Hepatocyte (in vitro differentiated cells): ENCODE measurements at regions not wholly inside any gene's neighbourhood (a gene's known extent, or its start where the extent isn't known, plus 50 kb on each side); places are given as distances from the start of the nearest gene placed in this dataset.

Experiments
- DNase-seq: peaks from one replicate; pipeline ENCODE4 v3.0.0-alpha.2; 2016; ENCODE audit warnings: low spot score
- H2AFZ ChIP-seq: fragments of 200-600 bp; sonication (generic); 2 replicates; pipeline ENCODE4 v1.6.0; 2016; ENCODE audit warnings: antibody characterized with exemption, mild to moderate bottlenecking
- H3K27ac ChIP-seq: fragments of 200-600 bp; sonication (generic); 2 replicates; pipeline ENCODE4 v1.5.1; 2016; ENCODE audit warnings: mild to moderate bottlenecking
- H3K27me3 ChIP-seq: fragments of 200-600 bp; sonication (generic); 2 replicates; pipeline ENCODE4 v1.6.1; 2016
- H3K36me3 ChIP-seq: fragments of 200-600 bp; sonication (generic); replicated peaks from 2 replicates; pipeline ENCODE4 v1.5.1; 2016; ENCODE audit warnings: low read depth; ENCODE audit not compliant: insufficient read depth
- H3K4me1 ChIP-seq: fragments of 200-600 bp; sonication (generic); 2 replicates; pipeline ENCODE4 v1.5.1; 2016; ENCODE audit warnings: mild to moderate bottlenecking, moderate library complexity; ENCODE audit not compliant: insufficient read depth
- H3K4me2 ChIP-seq: fragments of 200-600 bp; sonication (generic); 2 replicates; pipeline ENCODE4 v1.6.0; 2016
- H3K4me3 ChIP-seq: fragments of 200-600 bp; sonication (generic); 2 replicates; pipeline ENCODE4 v1.5.1; 2016; ENCODE audit warnings: mild to moderate bottlenecking
- H3K79me2 ChIP-seq: fragments of 200-600 bp; sonication (generic); 2 replicates; pipeline ENCODE4 v1.6.0; 2017; ENCODE audit warnings: mild to moderate bottlenecking
- H3K9me2 ChIP-seq: fragments of 200-600 bp; sonication (generic); replicated peaks from 2 replicates; pipeline ENCODE4 v1.6.0; 2017; ENCODE audit warnings: mild to moderate bottlenecking; ENCODE audit not compliant: insufficient read depth
- H3K9me3 ChIP-seq: fragments of 200-600 bp; sonication (generic); 2 replicates; pipeline ENCODE4 v1.5.1; 2016; ENCODE audit warnings: low read depth, mild to moderate bottlenecking
- H4K20me1 ChIP-seq: fragments of 200-600 bp; sonication (generic); 2 replicates; pipeline ENCODE4 v1.6.0; 2016; ENCODE audit warnings: mild to moderate bottlenecking; ENCODE audit not compliant: insufficient read depth, poor library complexity, severe bottlenecking
- EZH2 ChIP-seq: fragments of 200-600 bp; sonication (generic); IDR thresholded peaks from 2 replicates; pipeline ENCODE4 v1.6.1; 2016; ENCODE audit warnings: antibody characterized with exemption, mild to moderate bottlenecking, borderline replicate concordance
- EZH2phosphoT487 ChIP-seq: fragments of 200-600 bp; sonication (generic); IDR thresholded peaks from one replicate; pipeline ENCODE4 v1.6.1; 2018; ENCODE audit warnings: antibody characterized with exemption, mild to moderate bottlenecking, low read depth, moderate library complexity; ENCODE audit not compliant: unreplicated experiment, severe bottlenecking
- WGBS: methylation state at CpG from one replicate; pipeline ENCODE4 v1.1.6; 2016; ENCODE audit warnings: low lambda C conversion rate; ENCODE audit errors: missing lambda C conversion rate; 5-methylcytosine and 5-hydroxymethylcytosine counted together
- TF ChIP-seq, protein P1 (sequence below): fragments of 200-600 bp; sonication (generic); IDR thresholded peaks from 2 replicates; pipeline ENCODE4 v1.5.1; 2016; ENCODE audit warnings: antibody characterized with exemption, mild to moderate bottlenecking; ENCODE audit not compliant: poor library complexity

DNA sequence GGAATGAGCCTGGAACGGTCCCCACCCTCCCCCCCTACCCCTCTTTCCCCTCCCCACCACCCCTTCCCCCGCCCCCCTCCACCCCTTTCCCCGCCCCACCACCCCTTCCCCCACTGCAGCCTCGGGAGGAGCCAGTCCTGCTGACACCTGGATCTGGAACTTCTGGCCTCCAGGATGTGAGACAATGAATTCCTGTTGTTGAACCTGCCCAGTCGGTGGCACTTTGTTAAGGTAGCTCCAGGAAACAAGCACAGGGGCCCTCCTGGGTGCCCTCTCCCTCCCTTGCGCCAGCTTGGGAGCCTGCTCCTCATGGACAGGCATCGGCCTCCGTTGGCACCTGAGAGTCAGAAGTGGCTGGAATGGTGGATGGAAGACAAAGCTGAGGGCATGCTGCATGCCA, 152.4 kb upstream of the FOXF1 start:
- Histone ChIP-seq H3K27me3 (no peaks in the 10 kb centered on the region), H2AFZ (no peak overlapping the region), H3K4me2 (no peak overlapping the region), H3K36me3 (no peaks in the 10 kb centered on the region), H3K4me1 (peaks cover 21% of the 10 kb centered on the region), H3K4me3 (no peak overlapping the region), H3K27ac (no peak overlapping the region), H3K79me2 (no peaks in the 10 kb centered on the region), H3K9me2 (no peaks in the 10 kb centered on the region), H3K9me3 (no peaks in the 10 kb centered on the region), H4K20me1 (no peaks in the 10 kb centered on the region)
- no peak for DNase-seq
- 55% methylated on average over 5 of the region's 8 CpGs for WGBS
- TF ChIP-seq, protein P1, sequence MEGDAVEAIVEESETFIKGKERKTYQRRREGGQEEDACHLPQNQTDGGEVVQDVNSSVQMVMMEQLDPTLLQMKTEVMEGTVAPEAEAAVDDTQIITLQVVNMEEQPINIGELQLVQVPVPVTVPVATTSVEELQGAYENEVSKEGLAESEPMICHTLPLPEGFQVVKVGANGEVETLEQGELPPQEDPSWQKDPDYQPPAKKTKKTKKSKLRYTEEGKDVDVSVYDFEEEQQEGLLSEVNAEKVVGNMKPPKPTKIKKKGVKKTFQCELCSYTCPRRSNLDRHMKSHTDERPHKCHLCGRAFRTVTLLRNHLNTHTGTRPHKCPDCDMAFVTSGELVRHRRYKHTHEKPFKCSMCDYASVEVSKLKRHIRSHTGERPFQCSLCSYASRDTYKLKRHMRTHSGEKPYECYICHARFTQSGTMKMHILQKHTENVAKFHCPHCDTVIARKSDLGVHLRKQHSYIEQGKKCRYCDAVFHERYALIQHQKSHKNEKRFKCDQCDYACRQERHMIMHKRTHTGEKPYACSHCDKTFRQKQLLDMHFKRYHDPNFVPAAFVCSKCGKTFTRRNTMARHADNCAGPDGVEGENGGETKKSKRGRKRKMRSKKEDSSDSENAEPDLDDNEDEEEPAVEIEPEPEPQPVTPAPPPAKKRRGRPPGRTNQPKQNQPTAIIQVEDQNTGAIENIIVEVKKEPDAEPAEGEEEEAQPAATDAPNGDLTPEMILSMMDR, result no peak
- TF ChIP-seq EZH2, result no peak
- no peak for TF ChIP-seq EZH2phosphoT487

DNA sequence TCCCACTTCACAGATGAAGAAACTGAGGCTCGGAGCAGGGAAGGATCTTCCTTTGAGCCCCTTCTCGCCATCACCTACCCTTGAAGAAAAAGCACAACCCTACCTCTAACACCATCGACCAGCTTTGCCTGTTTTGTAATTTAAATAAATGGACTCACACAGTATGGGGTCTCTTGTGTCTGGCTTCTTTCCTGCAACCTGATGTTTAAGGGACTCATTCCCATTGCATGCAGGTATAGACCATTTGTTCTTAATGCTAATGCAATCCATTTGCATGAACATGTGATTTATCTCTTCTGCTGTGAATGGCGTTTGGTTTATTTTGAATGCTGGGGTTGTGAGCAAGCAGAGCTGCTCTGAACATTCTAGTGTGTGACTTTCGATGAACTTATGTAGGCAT, 150.8 kb upstream of the FOXF1 start:
- no peaks in the 10 kb centered on the region for H3K9me2 ChIP-seq
- no peak overlapping the region for H3K4me2 ChIP-seq
- no peaks in the 10 kb centered on the region for H3K36me3 ChIP-seq
- no peaks in the 10 kb centered on the region for H3K9me3 ChIP-seq
- no peak for TF ChIP-seq EZH2phosphoT487
- TF ChIP-seq EZH2, result no peak
- TF ChIP-seq, protein P1, result no peak
- H2AFZ ChIP-seq, result no peak overlapping the region
- no peaks in the 10 kb centered on the region for H3K27me3 ChIP-seq
- H3K4me3 ChIP-seq, result no peak overlapping the region
- no peak overlapping the region for H3K27ac ChIP-seq
- no peaks in the 10 kb centered on the region for H3K79me2 ChIP-seq
- H3K4me1 ChIP-seq, result peaks cover 23% of the 10 kb centered on the region
- DNase-seq, result no peak
- WGBS, result 68% methylated on average over 5 of the region's 5 CpGs
- H4K20me1 ChIP-seq, result no peaks in the 10 kb centered on the region

DNA sequence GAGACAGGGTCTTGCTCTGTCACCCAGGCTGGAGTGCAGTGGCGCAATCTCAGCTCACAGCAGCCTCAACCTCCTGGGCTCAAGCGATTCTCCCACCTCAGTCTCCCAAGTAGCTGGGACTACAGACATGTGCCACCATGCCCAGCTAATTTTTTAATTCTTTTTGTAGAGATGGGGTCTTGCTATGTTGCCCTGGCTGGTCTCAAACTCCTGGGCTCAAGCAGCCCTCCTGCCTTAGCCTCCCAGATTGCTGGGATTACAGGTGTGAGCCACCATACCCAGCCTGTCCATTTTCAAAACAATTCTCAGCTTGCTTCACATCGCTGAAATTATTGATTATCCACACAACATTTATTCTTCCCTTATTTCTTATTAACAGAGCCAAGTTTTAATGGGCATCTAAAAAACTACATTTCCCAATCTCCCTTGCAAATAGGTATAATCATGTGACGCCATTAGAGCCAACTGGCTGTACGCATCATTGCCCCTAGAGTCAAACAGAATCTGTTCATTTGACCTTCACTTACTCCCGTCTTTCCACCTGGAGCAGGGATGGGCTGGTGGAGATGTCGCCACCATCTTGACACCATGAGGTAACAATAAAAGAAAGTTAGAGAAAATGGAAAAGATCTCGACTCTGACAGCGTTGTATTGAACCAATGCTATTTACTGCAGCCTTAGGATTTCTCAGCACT, 148.0 kb upstream of the FOXF1 start:
- 81% methylated on average over 9 of the region's 9 CpGs for WGBS
- H3K4me3 ChIP-seq, result no peak overlapping the region
- DNase-seq, result no peak
- peak overlapping the region; percentile 13 for H3K4me2 ChIP-seq
- H3K9me3 ChIP-seq, result no peaks in the 10 kb centered on the region
- H4K20me1 ChIP-seq, result no peaks in the 10 kb centered on the region
- no peaks in the 10 kb centered on the region for H3K27me3 ChIP-seq
- H3K27ac ChIP-seq, result peak overlapping the region; percentile 89
- no peaks in the 10 kb centered on the region for H3K9me2 ChIP-seq
- H3K4me1 ChIP-seq, result peaks cover 19% of the 10 kb centered on the region
- no peaks in the 10 kb centered on the region for H3K79me2 ChIP-seq
- no peaks in the 10 kb centered on the region for H3K36me3 ChIP-seq
- H2AFZ ChIP-seq, result no peak overlapping the region
- TF ChIP-seq, protein P1, result no peak
- TF ChIP-seq EZH2, result no peak
- no peak for TF ChIP-seq EZH2phosphoT487
